ENCODE measurements at regions not wholly inside any gene's neighbourhood (a gene's known extent, or its start where the extent isn't known, plus 50 kb on each side); places are given as distances from the start of the nearest gene placed in this dataset.

GRCh38 chrX:121103381-121103780, 56.0 kb downstream of the GLUD2 start:
- no peak for TF ChIP-seq RAD21 (IDR thresholded peaks at IDR 0.05; ENCODE audit: low read depth)
- no peak for TF ChIP-seq FOXM1 (IDR thresholded peaks at IDR 0.05; ENCODE audit: borderline replicate concordance, low read depth)
- TF ChIP-seq CEBPB (IDR thresholded peaks at IDR 0.05): no peak
- no peak for TF ChIP-seq YY1 (IDR thresholded peaks at IDR 0.05; ENCODE audit: low read depth)
- TF ChIP-seq, protein P1, sequence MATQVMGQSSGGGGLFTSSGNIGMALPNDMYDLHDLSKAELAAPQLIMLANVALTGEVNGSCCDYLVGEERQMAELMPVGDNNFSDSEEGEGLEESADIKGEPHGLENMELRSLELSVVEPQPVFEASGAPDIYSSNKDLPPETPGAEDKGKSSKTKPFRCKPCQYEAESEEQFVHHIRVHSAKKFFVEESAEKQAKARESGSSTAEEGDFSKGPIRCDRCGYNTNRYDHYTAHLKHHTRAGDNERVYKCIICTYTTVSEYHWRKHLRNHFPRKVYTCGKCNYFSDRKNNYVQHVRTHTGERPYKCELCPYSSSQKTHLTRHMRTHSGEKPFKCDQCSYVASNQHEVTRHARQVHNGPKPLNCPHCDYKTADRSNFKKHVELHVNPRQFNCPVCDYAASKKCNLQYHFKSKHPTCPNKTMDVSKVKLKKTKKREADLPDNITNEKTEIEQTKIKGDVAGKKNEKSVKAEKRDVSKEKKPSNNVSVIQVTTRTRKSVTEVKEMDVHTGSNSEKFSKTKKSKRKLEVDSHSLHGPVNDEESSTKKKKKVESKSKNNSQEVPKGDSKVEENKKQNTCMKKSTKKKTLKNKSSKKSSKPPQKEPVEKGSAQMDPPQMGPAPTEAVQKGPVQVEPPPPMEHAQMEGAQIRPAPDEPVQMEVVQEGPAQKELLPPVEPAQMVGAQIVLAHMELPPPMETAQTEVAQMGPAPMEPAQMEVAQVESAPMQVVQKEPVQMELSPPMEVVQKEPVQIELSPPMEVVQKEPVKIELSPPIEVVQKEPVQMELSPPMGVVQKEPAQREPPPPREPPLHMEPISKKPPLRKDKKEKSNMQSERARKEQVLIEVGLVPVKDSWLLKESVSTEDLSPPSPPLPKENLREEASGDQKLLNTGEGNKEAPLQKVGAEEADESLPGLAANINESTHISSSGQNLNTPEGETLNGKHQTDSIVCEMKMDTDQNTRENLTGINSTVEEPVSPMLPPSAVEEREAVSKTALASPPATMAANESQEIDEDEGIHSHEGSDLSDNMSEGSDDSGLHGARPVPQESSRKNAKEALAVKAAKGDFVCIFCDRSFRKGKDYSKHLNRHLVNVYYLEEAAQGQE (IDR thresholded peaks at IDR 0.05; ENCODE audit: low read depth): no peak
- TF ChIP-seq TAF1 (IDR thresholded peaks at IDR 0.05; ENCODE audit: low read depth): no peak
- no peak for TF ChIP-seq EP300 (IDR thresholded peaks at IDR 0.05; ENCODE audit: borderline replicate concordance)
- TF ChIP-seq EGR1 (IDR thresholded peaks at IDR 0.05): no peak
- TF ChIP-seq TEAD4 (IDR thresholded peaks at IDR 0.05): no peak
- no peak for TF ChIP-seq CREB1 (IDR thresholded peaks at IDR 0.05; ENCODE audit: low read depth)
- TF ChIP-seq MAX (IDR thresholded peaks at IDR 0.05): no peak
- no peak for TF ChIP-seq NFIC (IDR thresholded peaks at IDR 0.05)
- no peak for TF ChIP-seq USF1 (IDR thresholded peaks at IDR 0.05)
- TF ChIP-seq ZBTB7A (IDR thresholded peaks at IDR 0.05; ENCODE audit: low read depth): no peak
